ENCODE measurements at regions not wholly inside any gene's neighbourhood (a gene's known extent, or its start where the extent isn't known, plus 50 kb on each side); places are given as distances from the start of the nearest gene placed in this dataset.

GRCh38 chr10:131630772-131631258, 270.0 kb upstream of the PPP2R2D start:
- Histone ChIP-seq H3K36me3 (ENCODE audit: insufficient read depth) (no peaks in the 10 kb centered on the region), H3K27ac (no peak overlapping the region), H3K4me3 (IDR thresholded peaks at IDR 0.05; ENCODE audit: insufficient read depth, low read depth, low read length) (no peak overlapping the region), H3K4me2 (no peak overlapping the region), H4K20me1 (ENCODE audit: insufficient read depth) (no peaks in the 10 kb centered on the region), H3K9ac (no peak overlapping the region), H3K79me2 (ENCODE audit: insufficient read depth, low read depth) (no peaks in the 10 kb centered on the region), H3K4me1 (ENCODE audit: low read depth, poor library complexity, severe bottlenecking) (no peaks in the 10 kb centered on the region), H3K27me3 (ENCODE audit: insufficient read depth, low read depth) (no peaks in the 10 kb centered on the region; the same call in 1 of the 2 replicates), H2AFZ (ENCODE audit: low read depth) (no peak overlapping the region)
- TF ChIP-seq CTCF (conservative IDR thresholded peaks at IDR 0.05; ENCODE audit: low read depth, low read length): no peak

DNA sequence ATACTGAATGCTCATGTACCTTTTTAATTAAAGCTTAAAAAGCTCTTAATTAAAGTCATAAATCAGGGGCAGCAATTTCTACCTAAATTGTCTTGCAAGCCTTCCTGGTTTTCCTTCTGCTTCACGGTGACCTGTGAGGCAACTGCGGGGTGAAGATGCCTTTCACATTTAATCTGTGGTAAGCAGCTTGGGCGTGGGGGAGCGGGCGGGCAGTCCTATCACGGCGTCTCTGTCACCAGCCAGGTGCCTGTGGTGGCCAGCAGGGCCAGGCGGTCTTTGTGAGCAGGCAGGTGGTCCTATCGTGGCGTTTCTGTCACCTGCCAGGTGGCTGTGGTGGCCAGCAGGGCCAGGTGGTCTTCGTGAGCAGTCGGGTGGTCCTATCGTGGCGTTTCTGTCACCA, 269.2 kb upstream of the PPP2R2D start:
- H3K79me2 ChIP-seq (ENCODE audit: insufficient read depth, low read depth): no peaks in the 10 kb centered on the region
- no peak overlapping the region for H3K9ac ChIP-seq
- H3K4me3 ChIP-seq (IDR thresholded peaks at IDR 0.05; ENCODE audit: insufficient read depth, low read depth, low read length): no peak overlapping the region
- H3K4me2 ChIP-seq: no peak overlapping the region
- H3K27me3 ChIP-seq (ENCODE audit: insufficient read depth, low read depth): no peaks in the 10 kb centered on the region; the same call in 1 of the 2 replicates
- H3K4me1 ChIP-seq (ENCODE audit: low read depth, poor library complexity, severe bottlenecking): no peaks in the 10 kb centered on the region
- no peak overlapping the region for H3K27ac ChIP-seq
- no peak overlapping the region for H2AFZ ChIP-seq (ENCODE audit: low read depth)
- H4K20me1 ChIP-seq (ENCODE audit: insufficient read depth): no peaks in the 10 kb centered on the region
- no peak for TF ChIP-seq CTCF (conservative IDR thresholded peaks at IDR 0.05; ENCODE audit: low read depth, low read length)
- H3K36me3 ChIP-seq (ENCODE audit: insufficient read depth): no peaks in the 10 kb centered on the region

GRCh38 chr10:131635564-131636015, 265.2 kb upstream of the PPP2R2D start:
- Histone ChIP-seq H4K20me1 (ENCODE audit: insufficient read depth) (no peaks in the 10 kb centered on the region), H3K27ac (no peak overlapping the region), H3K4me1 (ENCODE audit: low read depth, poor library complexity, severe bottlenecking) (no peaks in the 10 kb centered on the region), H3K9ac (no peak overlapping the region), H3K4me3 (IDR thresholded peaks at IDR 0.05; ENCODE audit: insufficient read depth, low read depth, low read length) (no peak overlapping the region), H3K36me3 (ENCODE audit: insufficient read depth) (no peaks in the 10 kb centered on the region), H2AFZ (ENCODE audit: low read depth) (no peak overlapping the region), H3K79me2 (ENCODE audit: insufficient read depth, low read depth) (no peaks in the 10 kb centered on the region), H3K27me3 (ENCODE audit: insufficient read depth, low read depth) (no peaks in the 10 kb centered on the region), H3K4me2 (no peak overlapping the region)
- TF ChIP-seq CTCF (conservative IDR thresholded peaks at IDR 0.05; ENCODE audit: low read depth, low read length): no peak

GRCh38 chr10:131636116-131636515, 264.7 kb upstream of the PPP2R2D start:
- no peaks in the 10 kb centered on the region for H4K20me1 ChIP-seq (ENCODE audit: insufficient read depth)
- H3K36me3 ChIP-seq (ENCODE audit: insufficient read depth): no peaks in the 10 kb centered on the region
- no peak overlapping the region for H3K9ac ChIP-seq
- TF ChIP-seq CTCF (conservative IDR thresholded peaks at IDR 0.05; ENCODE audit: low read depth, low read length): no peak
- no peak overlapping the region for H3K4me2 ChIP-seq
- no peaks in the 10 kb centered on the region for H3K79me2 ChIP-seq (ENCODE audit: insufficient read depth, low read depth)
- no peak overlapping the region for H2AFZ ChIP-seq (ENCODE audit: low read depth)
- H3K27me3 ChIP-seq (ENCODE audit: insufficient read depth, low read depth): no peaks in the 10 kb centered on the region
- no peaks in the 10 kb centered on the region for H3K4me1 ChIP-seq (ENCODE audit: low read depth, poor library complexity, severe bottlenecking)
- H3K4me3 ChIP-seq (IDR thresholded peaks at IDR 0.05; ENCODE audit: insufficient read depth, low read depth, low read length): no peak overlapping the region
- H3K27ac ChIP-seq: no peak overlapping the region
